ENCODE measurements at regions not wholly inside any gene's neighbourhood (a gene's known extent, or its start where the extent isn't known, plus 50 kb on each side); places are given as distances from the start of the nearest gene placed in this dataset.

DNA sequence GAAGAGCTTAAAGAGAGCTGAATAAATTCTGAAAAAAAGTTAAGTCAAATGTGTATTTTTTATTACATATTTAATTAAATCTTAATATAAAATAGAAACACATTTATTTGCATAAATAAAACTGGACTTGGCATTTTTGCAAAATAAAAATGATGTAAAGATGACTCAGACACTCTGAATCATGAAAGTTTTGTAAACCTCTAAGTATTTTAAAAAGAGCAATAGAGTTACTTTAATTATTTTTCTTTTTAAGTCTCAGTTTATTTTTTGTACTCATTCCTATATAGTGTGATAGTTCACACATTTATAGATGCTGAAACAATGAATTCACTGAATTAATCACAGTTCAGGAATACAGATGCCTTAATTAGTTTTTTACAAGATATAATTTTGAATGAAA is 109.9 kb upstream of the DTNA start:
- H3K9me2 ChIP-seq (ENCODE audit: insufficient read depth) = no peaks in the 10 kb centered on the region
- ATAC-seq (no peak), DNase-seq (ENCODE audit: low spot score) (no peak)
- 0 out of 2 replicates have a peak, but pooled peaks cover 5% of the 10 kb centered on the region for H3K4me1 ChIP-seq (ENCODE audit: insufficient read depth)
- no peaks in the 10 kb centered on the region for H3K9me3 Mint-ChIP-seq
- no peak overlapping the region for H3K27ac Mint-ChIP-seq
- no peaks in the 10 kb centered on the region for H3K79me2 ChIP-seq (replicated peaks; ENCODE audit: insufficient read depth)
- H3K36me3 Mint-ChIP-seq (ENCODE audit: low read depth) = no peaks in the 10 kb centered on the region; the same call in 2 of the 3 replicates
- H3K27ac ChIP-seq (ENCODE audit: low read depth) = no peak overlapping the region
- H2AFZ ChIP-seq = no peak overlapping the region
- TF ChIP-seq ZNF114 (CRISPR knock-in tag; IDR thresholded peaks at IDR 0.05) (no peak), POLR2AphosphoS5 (IDR thresholded peaks at IDR 0.05; ENCODE audit: low read depth) (no peak), JUNB (IDR thresholded peaks at IDR 0.05; ENCODE audit: unreplicated experiment) (no peak), EZH2 (IDR thresholded peaks at IDR 0.05; ENCODE audit: low read depth, unreplicated experiment) (no peak), ZNF331 (CRISPR knock-in tag; IDR thresholded peaks at IDR 0.05; ENCODE audit: low read depth) (no peak), NANOG (IDR thresholded peaks at IDR 0.05; ENCODE audit: borderline replicate concordance) (no peak), EZH2phosphoT487 (IDR thresholded peaks at IDR 0.05; ENCODE audit: unreplicated experiment) (no peak), STAT1 (IDR thresholded peaks at IDR 0.05; ENCODE audit: unreplicated experiment) (no peak)
- TF ChIP-seq, protein P1, sequence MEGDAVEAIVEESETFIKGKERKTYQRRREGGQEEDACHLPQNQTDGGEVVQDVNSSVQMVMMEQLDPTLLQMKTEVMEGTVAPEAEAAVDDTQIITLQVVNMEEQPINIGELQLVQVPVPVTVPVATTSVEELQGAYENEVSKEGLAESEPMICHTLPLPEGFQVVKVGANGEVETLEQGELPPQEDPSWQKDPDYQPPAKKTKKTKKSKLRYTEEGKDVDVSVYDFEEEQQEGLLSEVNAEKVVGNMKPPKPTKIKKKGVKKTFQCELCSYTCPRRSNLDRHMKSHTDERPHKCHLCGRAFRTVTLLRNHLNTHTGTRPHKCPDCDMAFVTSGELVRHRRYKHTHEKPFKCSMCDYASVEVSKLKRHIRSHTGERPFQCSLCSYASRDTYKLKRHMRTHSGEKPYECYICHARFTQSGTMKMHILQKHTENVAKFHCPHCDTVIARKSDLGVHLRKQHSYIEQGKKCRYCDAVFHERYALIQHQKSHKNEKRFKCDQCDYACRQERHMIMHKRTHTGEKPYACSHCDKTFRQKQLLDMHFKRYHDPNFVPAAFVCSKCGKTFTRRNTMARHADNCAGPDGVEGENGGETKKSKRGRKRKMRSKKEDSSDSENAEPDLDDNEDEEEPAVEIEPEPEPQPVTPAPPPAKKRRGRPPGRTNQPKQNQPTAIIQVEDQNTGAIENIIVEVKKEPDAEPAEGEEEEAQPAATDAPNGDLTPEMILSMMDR (conservative IDR thresholded peaks at IDR 0.05; ENCODE audit: low read depth in 2 of 2) = no peak
- TF ChIP-seq, protein P2, sequence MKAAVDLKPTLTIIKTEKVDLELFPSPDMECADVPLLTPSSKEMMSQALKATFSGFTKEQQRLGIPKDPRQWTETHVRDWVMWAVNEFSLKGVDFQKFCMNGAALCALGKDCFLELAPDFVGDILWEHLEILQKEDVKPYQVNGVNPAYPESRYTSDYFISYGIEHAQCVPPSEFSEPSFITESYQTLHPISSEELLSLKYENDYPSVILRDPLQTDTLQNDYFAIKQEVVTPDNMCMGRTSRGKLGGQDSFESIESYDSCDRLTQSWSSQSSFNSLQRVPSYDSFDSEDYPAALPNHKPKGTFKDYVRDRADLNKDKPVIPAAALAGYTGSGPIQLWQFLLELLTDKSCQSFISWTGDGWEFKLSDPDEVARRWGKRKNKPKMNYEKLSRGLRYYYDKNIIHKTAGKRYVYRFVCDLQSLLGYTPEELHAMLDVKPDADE (IDR thresholded peaks at IDR 0.05) = no peak
- TF ChIP-seq, protein P3, sequence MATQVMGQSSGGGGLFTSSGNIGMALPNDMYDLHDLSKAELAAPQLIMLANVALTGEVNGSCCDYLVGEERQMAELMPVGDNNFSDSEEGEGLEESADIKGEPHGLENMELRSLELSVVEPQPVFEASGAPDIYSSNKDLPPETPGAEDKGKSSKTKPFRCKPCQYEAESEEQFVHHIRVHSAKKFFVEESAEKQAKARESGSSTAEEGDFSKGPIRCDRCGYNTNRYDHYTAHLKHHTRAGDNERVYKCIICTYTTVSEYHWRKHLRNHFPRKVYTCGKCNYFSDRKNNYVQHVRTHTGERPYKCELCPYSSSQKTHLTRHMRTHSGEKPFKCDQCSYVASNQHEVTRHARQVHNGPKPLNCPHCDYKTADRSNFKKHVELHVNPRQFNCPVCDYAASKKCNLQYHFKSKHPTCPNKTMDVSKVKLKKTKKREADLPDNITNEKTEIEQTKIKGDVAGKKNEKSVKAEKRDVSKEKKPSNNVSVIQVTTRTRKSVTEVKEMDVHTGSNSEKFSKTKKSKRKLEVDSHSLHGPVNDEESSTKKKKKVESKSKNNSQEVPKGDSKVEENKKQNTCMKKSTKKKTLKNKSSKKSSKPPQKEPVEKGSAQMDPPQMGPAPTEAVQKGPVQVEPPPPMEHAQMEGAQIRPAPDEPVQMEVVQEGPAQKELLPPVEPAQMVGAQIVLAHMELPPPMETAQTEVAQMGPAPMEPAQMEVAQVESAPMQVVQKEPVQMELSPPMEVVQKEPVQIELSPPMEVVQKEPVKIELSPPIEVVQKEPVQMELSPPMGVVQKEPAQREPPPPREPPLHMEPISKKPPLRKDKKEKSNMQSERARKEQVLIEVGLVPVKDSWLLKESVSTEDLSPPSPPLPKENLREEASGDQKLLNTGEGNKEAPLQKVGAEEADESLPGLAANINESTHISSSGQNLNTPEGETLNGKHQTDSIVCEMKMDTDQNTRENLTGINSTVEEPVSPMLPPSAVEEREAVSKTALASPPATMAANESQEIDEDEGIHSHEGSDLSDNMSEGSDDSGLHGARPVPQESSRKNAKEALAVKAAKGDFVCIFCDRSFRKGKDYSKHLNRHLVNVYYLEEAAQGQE (IDR thresholded peaks at IDR 0.05; ENCODE audit: unreplicated experiment) = no peak
- TF ChIP-seq, protein P4, sequence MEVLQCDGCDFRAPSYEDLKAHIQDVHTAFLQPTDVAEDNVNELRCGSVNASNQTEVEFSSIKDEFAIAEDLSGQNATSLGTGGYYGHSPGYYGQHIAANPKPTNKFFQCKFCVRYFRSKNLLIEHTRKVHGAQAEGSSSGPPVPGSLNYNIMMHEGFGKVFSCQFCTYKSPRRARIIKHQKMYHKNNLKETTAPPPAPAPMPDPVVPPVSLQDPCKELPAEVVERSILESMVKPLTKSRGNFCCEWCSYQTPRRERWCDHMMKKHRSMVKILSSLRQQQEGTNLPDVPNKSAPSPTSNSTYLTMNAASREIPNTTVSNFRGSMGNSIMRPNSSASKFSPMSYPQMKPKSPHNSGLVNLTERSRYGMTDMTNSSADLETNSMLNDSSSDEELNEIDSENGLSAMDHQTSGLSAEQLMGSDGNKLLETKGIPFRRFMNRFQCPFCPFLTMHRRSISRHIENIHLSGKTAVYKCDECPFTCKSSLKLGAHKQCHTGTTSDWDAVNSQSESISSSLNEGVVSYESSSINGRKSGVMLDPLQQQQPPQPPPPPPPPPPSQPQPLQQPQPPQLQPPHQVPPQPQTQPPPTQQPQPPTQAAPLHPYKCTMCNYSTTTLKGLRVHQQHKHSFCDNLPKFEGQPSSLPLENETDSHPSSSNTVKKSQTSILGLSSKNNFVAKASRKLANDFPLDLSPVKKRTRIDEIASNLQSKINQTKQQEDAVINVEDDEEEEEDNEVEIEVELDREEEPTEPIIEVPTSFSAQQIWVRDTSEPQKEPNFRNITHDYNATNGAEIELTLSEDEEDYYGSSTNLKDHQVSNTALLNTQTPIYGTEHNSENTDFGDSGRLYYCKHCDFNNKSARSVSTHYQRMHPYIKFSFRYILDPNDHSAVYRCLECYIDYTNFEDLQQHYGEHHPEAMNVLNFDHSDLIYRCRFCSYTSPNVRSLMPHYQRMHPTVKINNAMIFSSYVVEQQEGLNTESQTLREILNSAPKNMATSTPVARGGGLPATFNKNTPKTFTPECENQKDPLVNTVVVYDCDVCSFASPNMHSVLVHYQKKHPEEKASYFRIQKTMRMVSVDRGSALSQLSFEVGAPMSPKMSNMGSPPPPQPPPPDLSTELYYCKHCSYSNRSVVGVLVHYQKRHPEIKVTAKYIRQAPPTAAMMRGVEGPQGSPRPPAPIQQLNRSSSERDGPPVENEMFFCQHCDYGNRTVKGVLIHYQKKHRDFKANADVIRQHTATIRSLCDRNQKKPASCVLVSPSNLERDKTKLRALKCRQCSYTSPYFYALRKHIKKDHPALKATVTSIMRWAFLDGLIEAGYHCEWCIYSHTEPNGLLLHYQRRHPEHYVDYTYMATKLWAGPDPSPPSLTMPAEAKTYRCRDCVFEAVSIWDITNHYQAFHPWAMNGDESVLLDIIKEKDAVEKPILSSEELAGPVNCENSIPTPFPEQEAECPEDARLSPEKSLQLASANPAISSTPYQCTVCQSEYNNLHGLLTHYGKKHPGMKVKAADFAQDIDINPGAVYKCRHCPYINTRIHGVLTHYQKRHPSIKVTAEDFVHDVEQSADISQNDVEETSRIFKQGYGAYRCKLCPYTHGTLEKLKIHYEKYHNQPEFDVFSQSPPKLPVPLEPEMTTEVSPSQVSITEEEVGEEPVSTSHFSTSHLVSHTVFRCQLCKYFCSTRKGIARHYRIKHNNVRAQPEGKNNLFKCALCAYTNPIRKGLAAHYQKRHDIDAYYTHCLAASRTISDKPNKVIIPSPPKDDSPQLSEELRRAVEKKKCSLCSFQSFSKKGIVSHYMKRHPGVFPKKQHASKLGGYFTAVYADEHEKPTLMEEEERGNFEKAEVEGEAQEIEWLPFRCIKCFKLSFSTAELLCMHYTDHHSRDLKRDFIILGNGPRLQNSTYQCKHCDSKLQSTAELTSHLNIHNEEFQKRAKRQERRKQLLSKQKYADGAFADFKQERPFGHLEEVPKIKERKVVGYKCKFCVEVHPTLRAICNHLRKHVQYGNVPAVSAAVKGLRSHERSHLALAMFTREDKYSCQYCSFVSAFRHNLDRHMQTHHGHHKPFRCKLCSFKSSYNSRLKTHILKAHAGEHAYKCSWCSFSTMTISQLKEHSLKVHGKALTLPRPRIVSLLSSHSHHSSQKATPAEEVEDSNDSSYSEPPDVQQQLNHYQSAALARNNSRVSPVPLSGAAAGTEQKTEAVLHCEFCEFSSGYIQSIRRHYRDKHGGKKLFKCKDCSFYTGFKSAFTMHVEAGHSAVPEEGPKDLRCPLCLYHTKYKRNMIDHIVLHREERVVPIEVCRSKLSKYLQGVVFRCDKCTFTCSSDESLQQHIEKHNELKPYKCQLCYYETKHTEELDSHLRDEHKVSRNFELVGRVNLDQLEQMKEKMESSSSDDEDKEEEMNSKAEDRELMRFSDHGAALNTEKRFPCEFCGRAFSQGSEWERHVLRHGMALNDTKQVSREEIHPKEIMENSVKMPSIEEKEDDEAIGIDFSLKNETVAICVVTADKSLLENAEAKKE (CRISPR knock-in tag; IDR thresholded peaks at IDR 0.05) = no peak
- H3K4me1 Mint-ChIP-seq = peaks cover 3% of the 10 kb centered on the region
- no peaks in the 10 kb centered on the region for H4K20me1 ChIP-seq (replicated peaks; ENCODE audit: insufficient read depth)
- no peak overlapping the region for H3K4me2 ChIP-seq
- H3K4me3 Mint-ChIP-seq = no peak overlapping the region
- H3K4me3 ChIP-seq = no peak overlapping the region
- H3K36me3 ChIP-seq (ENCODE audit: insufficient read depth) = no peaks in the 10 kb centered on the region
- H3K27me3 ChIP-seq (ENCODE audit: insufficient read depth) = no peaks in the 10 kb centered on the region
- no peaks in the 10 kb centered on the region for H3F3A ChIP-seq (replicated peaks; ENCODE audit: low read depth)
- no peaks in the 10 kb centered on the region for H3K27me3 Mint-ChIP-seq (ENCODE audit: insufficient read depth, low read depth, poor library complexity)

Measured in GM23338 (cell line).